ENCODE measurements at regions not wholly inside any gene's neighbourhood (a gene's known extent, or its start where the extent isn't known, plus 50 kb on each side); places are given as distances from the start of the nearest gene placed in this dataset.

DNA sequence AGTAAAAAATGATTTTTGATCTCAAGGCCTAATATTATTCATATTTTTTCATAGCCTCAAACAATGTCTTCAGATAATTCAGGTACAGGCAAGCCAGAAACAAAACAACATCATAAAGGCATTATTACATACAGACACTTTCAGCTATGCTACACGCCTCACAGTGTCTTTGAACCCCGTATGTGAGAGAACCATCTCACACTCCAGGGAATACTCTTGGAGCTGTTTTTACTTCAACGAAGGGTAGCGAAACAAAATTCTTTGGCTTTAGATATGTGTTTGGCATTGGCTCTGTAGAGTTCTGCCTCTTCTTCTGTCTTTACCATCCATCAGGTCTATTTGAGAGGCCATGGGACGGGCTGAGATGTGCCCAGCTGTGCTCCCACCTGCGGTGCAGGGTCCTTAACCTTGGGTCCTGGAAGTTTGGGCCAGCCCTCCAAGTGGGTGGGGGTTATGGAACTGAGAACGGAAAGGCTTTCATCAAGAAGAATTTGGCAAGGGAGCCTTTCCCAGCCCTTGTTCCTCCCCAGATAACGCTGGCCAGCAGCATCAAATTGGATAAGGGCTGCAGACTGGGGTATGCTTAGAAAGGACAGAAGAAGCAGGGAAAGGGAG is 276.9 kb downstream of the TCF7L2 start:
- Histone ChIP-seq H3K27ac (ENCODE audit: low read depth, low read length, poor library complexity, severe bottlenecking) (no peak overlapping the region), H3K36me3 (ENCODE audit: insufficient read depth, low read length, poor library complexity, severe bottlenecking) (no peaks in the 10 kb centered on the region), H3K4me1 (ENCODE audit: insufficient read depth, low read length, poor library complexity, severe bottlenecking) (peaks cover 5% of the 10 kb centered on the region), H3K9me3 (ENCODE audit: low read depth, low read length, poor library complexity, severe bottlenecking) (no peaks in the 10 kb centered on the region), H3K27me3 (replicated peaks; ENCODE audit: insufficient read depth, low read depth, low read length, poor library complexity) (no peaks in the 10 kb centered on the region), H3K4me3 (ENCODE audit: low read depth, low read length, poor library complexity, severe bottlenecking) (no peak overlapping the region)
- no peak for DNase-seq (ENCODE audit: low spot score)
- TF ChIP-seq EZH2 (IDR thresholded peaks at IDR 0.05; ENCODE audit: borderline replicate concordance, low read depth, low read length, poor library complexity, severe bottlenecking), result no peak
- TF ChIP-seq, protein P1, sequence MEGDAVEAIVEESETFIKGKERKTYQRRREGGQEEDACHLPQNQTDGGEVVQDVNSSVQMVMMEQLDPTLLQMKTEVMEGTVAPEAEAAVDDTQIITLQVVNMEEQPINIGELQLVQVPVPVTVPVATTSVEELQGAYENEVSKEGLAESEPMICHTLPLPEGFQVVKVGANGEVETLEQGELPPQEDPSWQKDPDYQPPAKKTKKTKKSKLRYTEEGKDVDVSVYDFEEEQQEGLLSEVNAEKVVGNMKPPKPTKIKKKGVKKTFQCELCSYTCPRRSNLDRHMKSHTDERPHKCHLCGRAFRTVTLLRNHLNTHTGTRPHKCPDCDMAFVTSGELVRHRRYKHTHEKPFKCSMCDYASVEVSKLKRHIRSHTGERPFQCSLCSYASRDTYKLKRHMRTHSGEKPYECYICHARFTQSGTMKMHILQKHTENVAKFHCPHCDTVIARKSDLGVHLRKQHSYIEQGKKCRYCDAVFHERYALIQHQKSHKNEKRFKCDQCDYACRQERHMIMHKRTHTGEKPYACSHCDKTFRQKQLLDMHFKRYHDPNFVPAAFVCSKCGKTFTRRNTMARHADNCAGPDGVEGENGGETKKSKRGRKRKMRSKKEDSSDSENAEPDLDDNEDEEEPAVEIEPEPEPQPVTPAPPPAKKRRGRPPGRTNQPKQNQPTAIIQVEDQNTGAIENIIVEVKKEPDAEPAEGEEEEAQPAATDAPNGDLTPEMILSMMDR (conservative IDR thresholded peaks at IDR 0.05; ENCODE audit: low read depth, low read length), result no peak
- intact Hi-C loops (cut with micrococcal nuclease; ENCODE audit: unreplicated experiment), result no loop called here
- POLR2A ChIA-PET (ENCODE audit: low non-redundant PET), result interaction anchor here (0.5 kb wide), 1 partner anchor 9 kb away, joined by 6 read pairs; no protein-coding TSS in a partner anchor
- CTCF ChIA-PET, result no interaction called here
- no TSS peak for BruUV-seq (replicated peaks)

DNA sequence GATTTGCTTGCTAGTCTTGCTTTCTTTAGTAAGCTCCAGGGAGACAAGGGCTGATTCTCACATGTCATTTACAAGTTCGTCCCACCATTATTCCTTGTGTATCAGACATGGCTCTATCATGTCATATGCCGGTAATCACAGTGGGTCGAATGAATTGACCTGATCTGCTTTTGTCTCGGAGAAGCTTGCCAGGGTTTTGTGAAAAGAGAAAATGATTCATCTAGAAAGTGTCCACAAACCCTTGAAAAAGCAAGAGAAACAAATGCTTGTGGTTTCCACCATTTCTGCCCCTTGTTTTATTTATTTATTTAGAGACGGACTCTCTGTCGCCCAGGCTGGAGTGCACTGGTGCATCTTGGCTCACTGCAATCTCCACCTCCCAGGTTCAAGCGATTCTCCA is 278.5 kb downstream of the TCF7L2 start:
- no peaks in the 10 kb centered on the region for H3K9me3 ChIP-seq (ENCODE audit: low read depth, low read length, poor library complexity, severe bottlenecking)
- ChIA-PET POLR2A (ENCODE audit: low non-redundant PET) (no interaction called here), CTCF (no interaction called here)
- no peaks in the 10 kb centered on the region for H3K36me3 ChIP-seq (ENCODE audit: insufficient read depth, low read length, poor library complexity, severe bottlenecking)
- no peaks in the 10 kb centered on the region for H3K27me3 ChIP-seq (replicated peaks; ENCODE audit: insufficient read depth, low read depth, low read length, poor library complexity)
- H3K4me3 ChIP-seq (ENCODE audit: low read depth, low read length, poor library complexity, severe bottlenecking), result no peak overlapping the region
- no peak overlapping the region for H3K27ac ChIP-seq (ENCODE audit: low read depth, low read length, poor library complexity, severe bottlenecking)
- intact Hi-C loops (cut with micrococcal nuclease; ENCODE audit: unreplicated experiment), result no loop called here
- no peaks in the 10 kb centered on the region for H3K4me1 ChIP-seq (ENCODE audit: insufficient read depth, low read length, poor library complexity, severe bottlenecking)
- no peak for DNase-seq (ENCODE audit: low spot score)
- no TSS peak for BruUV-seq (replicated peaks)
- TF ChIP-seq EZH2 (IDR thresholded peaks at IDR 0.05; ENCODE audit: borderline replicate concordance, low read depth, low read length, poor library complexity, severe bottlenecking), result no peak
- TF ChIP-seq, protein P1 (conservative IDR thresholded peaks at IDR 0.05; ENCODE audit: low read depth, low read length), result no peak

- Histone ChIP-seq H3K36me3 (ENCODE audit: insufficient read depth, low read length, poor library complexity, severe bottlenecking) (no peaks in the 10 kb centered on the region), H3K4me1 (ENCODE audit: insufficient read depth, low read length, poor library complexity, severe bottlenecking) (no peaks in the 10 kb centered on the region), H3K27ac (ENCODE audit: low read depth, low read length, poor library complexity, severe bottlenecking) (no peak overlapping the region), H3K9me3 (ENCODE audit: low read depth, low read length, poor library complexity, severe bottlenecking) (no peaks in the 10 kb centered on the region), H3K27me3 (replicated peaks; ENCODE audit: insufficient read depth, low read depth, low read length, poor library complexity) (no peaks in the 10 kb centered on the region), H3K4me3 (ENCODE audit: low read depth, low read length, poor library complexity, severe bottlenecking) (no peak overlapping the region)
- POLR2A ChIA-PET (ENCODE audit: low non-redundant PET), result no interaction called here
- TF ChIP-seq EZH2 (IDR thresholded peaks at IDR 0.05; ENCODE audit: borderline replicate concordance, low read depth, low read length, poor library complexity, severe bottlenecking), result no peak
- TF ChIP-seq, protein P1 (conservative IDR thresholded peaks at IDR 0.05; ENCODE audit: low read depth, low read length), result no peak
- DNase-seq (ENCODE audit: low spot score), result no peak
- intact Hi-C loops (cut with micrococcal nuclease; ENCODE audit: unreplicated experiment), result no loop called here
- no TSS peak for BruUV-seq (replicated peaks)
- CTCF ChIA-PET, result no interaction called here
Observed at GRCh38 chr10:113230011-113230610, 280.1 kb downstream of the TCF7L2 start.
